ENCODE measurements at regions not wholly inside any gene's neighbourhood (a gene's known extent, or its start where the extent isn't known, plus 50 kb on each side); places are given as distances from the start of the nearest gene placed in this dataset.
A peak's percentile ranks its signal among the peaks of the same experiment; 100 is the strongest.

GRCh38 chr2:120832296-120833070 is 96.8 kb downstream of the GLI2 start:
- TF ChIP-seq CREB1 (IDR thresholded peaks at IDR 0.05; ENCODE audit: low read depth) (no peak), FOXM1 (IDR thresholded peaks at IDR 0.05; ENCODE audit: borderline replicate concordance, low read depth) (no peak), YY1 (IDR thresholded peaks at IDR 0.05; ENCODE audit: low read depth) (no peak), NFIC (IDR thresholded peaks at IDR 0.05) (no peak)

- TF ChIP-seq NFIC (IDR thresholded peaks at IDR 0.05) (no peak), TAF1 (IDR thresholded peaks at IDR 0.05; ENCODE audit: low read depth) (no peak), FOXM1 (IDR thresholded peaks at IDR 0.05; ENCODE audit: borderline replicate concordance, low read depth) (no peak), RAD21 (IDR thresholded peaks at IDR 0.05; ENCODE audit: low read depth) (peak; percentile 17; the same call in 1 of the 2 replicates)
Measured at GRCh38 chr2:120833127-120833675, 97.5 kb downstream of the GLI2 start.

GRCh38 chr2:120834206-120834605 is 98.5 kb downstream of the GLI2 start:
- TF ChIP-seq EP300 (IDR thresholded peaks at IDR 0.05; ENCODE audit: borderline replicate concordance) (no peak), RAD21 (IDR thresholded peaks at IDR 0.05; ENCODE audit: low read depth) (no peak)

- TF ChIP-seq EP300 (IDR thresholded peaks at IDR 0.05; ENCODE audit: borderline replicate concordance) (no peak), EGR1 (IDR thresholded peaks at IDR 0.05) (no peak), TEAD4 (IDR thresholded peaks at IDR 0.05) (no peak), NFIC (IDR thresholded peaks at IDR 0.05) (no peak), FOXM1 (IDR thresholded peaks at IDR 0.05; ENCODE audit: borderline replicate concordance, low read depth) (no peak), RAD21 (IDR thresholded peaks at IDR 0.05; ENCODE audit: low read depth) (no peak), YY1 (IDR thresholded peaks at IDR 0.05; ENCODE audit: low read depth) (no peak), TCF12 (IDR thresholded peaks at IDR 0.05; ENCODE audit: low read depth) (no peak), REST (IDR thresholded peaks at IDR 0.05; ENCODE audit: low read depth) (no peak), CEBPB (IDR thresholded peaks at IDR 0.05) (no peak), MAX (IDR thresholded peaks at IDR 0.05) (no peak), CREB1 (IDR thresholded peaks at IDR 0.05; ENCODE audit: low read depth) (no peak), USF1 (IDR thresholded peaks at IDR 0.05) (no peak), ZBTB7A (IDR thresholded peaks at IDR 0.05; ENCODE audit: low read depth) (no peak), TAF1 (IDR thresholded peaks at IDR 0.05; ENCODE audit: low read depth) (no peak)
Measured at GRCh38 chr2:120836281-120836680, 100.6 kb downstream of the GLI2 start.

GRCh38 chr2:120840795-120841487 is 105.3 kb downstream of the GLI2 start:
- TF ChIP-seq CEBPB (IDR thresholded peaks at IDR 0.05), result no peak
- no peak for TF ChIP-seq TEAD4 (IDR thresholded peaks at IDR 0.05)
- TF ChIP-seq USF1 (IDR thresholded peaks at IDR 0.05), result no peak
- TF ChIP-seq EP300 (IDR thresholded peaks at IDR 0.05; ENCODE audit: borderline replicate concordance), result no peak
- TF ChIP-seq TAF1 (IDR thresholded peaks at IDR 0.05; ENCODE audit: low read depth), result no peak
- no peak for TF ChIP-seq ZBTB7A (IDR thresholded peaks at IDR 0.05; ENCODE audit: low read depth)
- TF ChIP-seq TCF12 (IDR thresholded peaks at IDR 0.05; ENCODE audit: low read depth), result no peak

- no peak for TF ChIP-seq REST (IDR thresholded peaks at IDR 0.05; ENCODE audit: low read depth)
- no peak for TF ChIP-seq YY1 (IDR thresholded peaks at IDR 0.05; ENCODE audit: low read depth)
- no peak for TF ChIP-seq TCF12 (IDR thresholded peaks at IDR 0.05; ENCODE audit: low read depth)
- TF ChIP-seq TEAD4 (IDR thresholded peaks at IDR 0.05), result no peak
- no peak for TF ChIP-seq USF1 (IDR thresholded peaks at IDR 0.05)
- no peak for TF ChIP-seq FOXM1 (IDR thresholded peaks at IDR 0.05; ENCODE audit: borderline replicate concordance, low read depth)
Measured at GRCh38 chr2:120842456-120843439, 107.1 kb downstream of the GLI2 start.
